H1 (cell line): ENCODE measurements at regions not wholly inside any gene's neighbourhood (a gene's known extent, or its start where the extent isn't known, plus 50 kb on each side); places are given as distances from the start of the nearest gene placed in this dataset.

ENCODE experiments used
- CTCF ChIA-PET: fragments of 300-600 bp; sonication (Branson Sonifier 250); formaldehyde crosslinking; loops from one replicate; lab custom pipeline; 2021; ENCODE audit not compliant: partially characterized antibody; lab: Charles Lee
- POLR2A ChIA-PET: fragments of 300-600 bp; sonication (Branson Sonifier 250); formaldehyde crosslinking; loops from one replicate; lab custom pipeline; 2021; ENCODE audit warnings: inconsistent platforms; ENCODE audit not compliant: partially characterized antibody; lab: Charles Lee
- DNase-seq, 2 experiments: peaks; one replicate each; pipeline versions ENCODE4 v3.0.0 to v3.0.0-alpha.2; 2010 to 2022; ENCODE audit warnings: low spot score in 2 of 2, low read depth in 1 of 2, mixed read lengths in 1 of 2
- FAIRE-seq: peaks from 2 replicates; lab custom pipeline; 2011; peaks lifted over from hg19 to GRCh38; lab: Jason Lieb, UNC
- H2AFZ ChIP-seq: 2 replicates; pipeline ENCODE4 v1.8.1; 2012; ENCODE audit warnings: low read length, inconsistent platforms
- H2AK5ac ChIP-seq: 2 replicates; pipeline ENCODE4 v1.6.1; 2013; ENCODE audit warnings: low read depth, low read length
- H2BK120ac ChIP-seq: replicated peaks from 2 replicates; pipeline ENCODE3; 2013; ENCODE audit warnings: low read depth, low read length, inconsistent platforms
- H2BK12ac ChIP-seq: 2 replicates; pipeline ENCODE4 v1.6.1; 2013; ENCODE audit warnings: low read depth, low read length
- H2BK15ac ChIP-seq: 2 replicates; pipeline ENCODE4 v1.6.1; 2013; ENCODE audit warnings: low read length
- H2BK20ac ChIP-seq: 2 replicates; pipeline ENCODE4 v1.6.1; 2013; ENCODE audit warnings: low read length
- H2BK5ac ChIP-seq: 2 replicates; pipeline ENCODE4 v1.6.1; 2013; ENCODE audit warnings: low read depth, low read length
- H3K14ac ChIP-seq: 2 replicates; pipeline ENCODE4 v1.6.1; 2013; ENCODE audit warnings: inconsistent platforms; ENCODE audit not compliant: insufficient read length
- H3K18ac ChIP-seq: 2 replicates; pipeline ENCODE4 v1.6.1; 2013; ENCODE audit warnings: low read length; ENCODE audit errors: extremely low read depth
- H3K23ac ChIP-seq: 2 replicates; pipeline ENCODE4 v1.6.1; 2013; ENCODE audit warnings: inconsistent platforms; ENCODE audit not compliant: insufficient read length
- H3K23me2 ChIP-seq: 2 replicates; pipeline ENCODE4 v1.6.1; 2013; ENCODE audit warnings: low read depth, low read length
- H3K27ac ChIP-seq: 2 replicates; pipeline ENCODE4 v1.6.1; 2011; ENCODE audit warnings: low read depth, low read length, inconsistent platforms
- H3K27me3 ChIP-seq, 4 experiments: replicated peaks in 1 of 4; 1 replicate in 1 of 4; 2 replicates in 3 of 4; pipeline versions ENCODE4 v1.6.1 to v1.8.1; 2011 to 2013; ENCODE audit warnings: low read length in 3 of 4, mild to moderate bottlenecking in 3 of 4, inconsistent platforms in 2 of 4, mixed read lengths in 2 of 4, moderate library complexity in 1 of 4; ENCODE audit not compliant: control insufficient read depth in 3 of 4, insufficient read depth in 3 of 4; ENCODE audit errors: extremely low read depth in 1 of 4
- H3K36me3 ChIP-seq, 4 experiments: 2 replicates each; pipeline versions ENCODE4 v1.6.1 to v1.8.1; 2011 to 2013; ENCODE audit warnings: mild to moderate bottlenecking in 4 of 4, low read length in 3 of 4, moderate library complexity in 2 of 4, control low read depth in 1 of 4, inconsistent platforms in 1 of 4; ENCODE audit not compliant: insufficient read depth in 4 of 4, control insufficient read depth in 2 of 4
- H3K4ac ChIP-seq: replicated peaks from 2 replicates; pipeline ENCODE3; 2013; ENCODE audit warnings: low read length, low read depth, mixed read lengths, inconsistent platforms; ENCODE audit not compliant: insufficient read length
- H3K4me1 ChIP-seq, 4 experiments: replicated peaks in 1 of 4; 1 replicate in 1 of 4; 2 replicates in 3 of 4; pipeline versions ENCODE4 v1.6.1 to v1.8.1; 2011 to 2013; ENCODE audit warnings: low read length in 3 of 4, inconsistent platforms in 2 of 4, mixed read lengths in 1 of 4; ENCODE audit not compliant: insufficient read depth in 4 of 4, control insufficient read depth in 3 of 4
- H3K4me2 ChIP-seq, 2 experiments: 2 replicates each; pipeline versions ENCODE4 v1.6.1 to v1.8.1; 2011 to 2013; ENCODE audit warnings: low read depth in 2 of 2, low read length in 2 of 2, control low read depth in 1 of 2, inconsistent platforms in 1 of 2, mild to moderate bottlenecking in 1 of 2; ENCODE audit not compliant: insufficient read depth in 1 of 2
- H3K4me3 ChIP-seq, 4 experiments: fragments of 200-600, 300-600 bp in 1 of 4; sonication (generic), shearing (Covaris generic), sonication (Bioruptor Twin) in 1 of 4; 2 replicates each; pipeline versions ENCODE4 v1.5.1 to v1.8.1; 2011 to 2016; ENCODE audit warnings: low read length in 4 of 4, low read depth in 3 of 4, control low read depth in 2 of 4, inconsistent platforms in 2 of 4, mild to moderate bottlenecking in 2 of 4, mixed read lengths in 1 of 4, moderate library complexity in 1 of 4; ENCODE audit not compliant: insufficient read depth in 2 of 4; ENCODE audit errors: extremely low read depth in 1 of 4
- H3K56ac ChIP-seq: replicated peaks from 2 replicates; pipeline ENCODE3; 2013; ENCODE audit warnings: low read depth, mild to moderate bottlenecking, mixed read lengths, low read length, inconsistent platforms; ENCODE audit not compliant: insufficient read length
- H3K79me1 ChIP-seq: 2 replicates; pipeline ENCODE4 v1.6.1; 2013; ENCODE audit warnings: low read depth, low read length, control low read depth
- H3K79me2 ChIP-seq, 2 experiments: 2 replicates each; pipeline versions ENCODE4 v1.6.1 to v1.8.1; 2012 to 2013; ENCODE audit warnings: low read length in 2 of 2, mild to moderate bottlenecking in 2 of 2, inconsistent platforms in 1 of 2; ENCODE audit not compliant: insufficient read depth in 2 of 2, control insufficient read depth in 1 of 2
- H3K9ac ChIP-seq, 4 experiments: replicated peaks in 1 of 4; 1 replicate in 1 of 4; 2 replicates in 3 of 4; pipeline versions ENCODE4 v1.6.1 to v1.8.1; 2011 to 2013; ENCODE audit warnings: low read depth in 3 of 4, low read length in 3 of 4, control low read depth in 2 of 4, mild to moderate bottlenecking in 2 of 4, moderate library complexity in 2 of 4, inconsistent platforms in 1 of 4; ENCODE audit errors: extremely low read depth in 1 of 4
- H3K9me3 ChIP-seq, 2 experiments: 2 replicates each; pipeline versions ENCODE4 v1.6.1 to v1.8.1; 2012 to 2013; ENCODE audit warnings: mild to moderate bottlenecking in 2 of 2, moderate library complexity in 2 of 2, control low read depth in 1 of 2, inconsistent platforms in 1 of 2, low read depth in 1 of 2, low read length in 1 of 2, mixed read lengths in 1 of 2; ENCODE audit not compliant: insufficient read depth in 2 of 2
- H4K20me1 ChIP-seq, 2 experiments: replicated peaks in 1 of 2; 2 replicates each; pipeline versions ENCODE3 to v1.8.1; 2011 to 2013; ENCODE audit warnings: inconsistent platforms in 2 of 2, low read length in 2 of 2, mild to moderate bottlenecking in 1 of 2; ENCODE audit not compliant: insufficient read depth in 2 of 2, control insufficient read depth in 1 of 2
- H4K5ac ChIP-seq: 2 replicates; pipeline ENCODE4 v1.6.1; 2013; ENCODE audit warnings: low read length, low read depth, mixed read lengths, inconsistent platforms; ENCODE audit not compliant: insufficient read length
- H4K8ac ChIP-seq: 2 replicates; pipeline ENCODE4 v1.8.0; 2013; ENCODE audit warnings: mild to moderate bottlenecking, moderate library complexity, low read length, inconsistent platforms; ENCODE audit not compliant: insufficient read depth; ENCODE audit errors: extremely low read depth
- H4K91ac ChIP-seq: replicated peaks from 2 replicates; pipeline ENCODE3; 2013; ENCODE audit warnings: low read length, mixed read lengths, inconsistent platforms; ENCODE audit not compliant: insufficient read length
- CHD2 ChIP-seq: IDR thresholded peaks from 2 replicates; pipeline ENCODE4 v1.6.1; 2012; ENCODE audit warnings: low read length, improper control_type of control experiment
- HDAC6 ChIP-seq: IDR thresholded peaks from one replicate; pipeline ENCODE4 v1.7.1; 2012; ENCODE audit warnings: low read depth, mild to moderate bottlenecking, inconsistent platforms, low read length, moderate library complexity
- JUN ChIP-seq: IDR thresholded peaks from 2 replicates; pipeline ENCODE4 v1.6.1; 2011; ENCODE audit warnings: low read depth, mild to moderate bottlenecking, improper control_type of control experiment, low read length
- NANOG ChIP-seq: IDR thresholded peaks from 2 replicates; pipeline ENCODE4 v1.6.1; 2011; ENCODE audit warnings: low read length, low read depth, mild to moderate bottlenecking, inconsistent platforms; ENCODE audit not compliant: insufficient read depth, poor library complexity, severe bottlenecking
- NRF1 ChIP-seq: IDR thresholded peaks from 2 replicates; pipeline ENCODE4 v1.6.1; 2011; ENCODE audit warnings: mild to moderate bottlenecking, low read depth, low read length, improper control_type of control experiment
- POLR2A ChIP-seq, 2 experiments: IDR thresholded peaks; 1 replicate in 1 of 2; 2 replicates in 1 of 2; pipeline ENCODE4 v1.6.1; 2011; ENCODE audit warnings: low read depth in 2 of 2, low read length in 2 of 2, mild to moderate bottlenecking in 2 of 2; ENCODE audit errors: control extremely low read depth in 1 of 2
- POLR2AphosphoS5 ChIP-seq: IDR thresholded peaks from 2 replicates; pipeline ENCODE4 v1.6.1; 2011; ENCODE audit warnings: low read depth, low read length
- RFX5 ChIP-seq: IDR thresholded peaks from 2 replicates; pipeline ENCODE4 v1.6.1; 2011; ENCODE audit warnings: low read depth, low read length, improper control_type of control experiment, borderline replicate concordance
- SIN3A ChIP-seq, 2 experiments: IDR thresholded peaks in 1 of 2; conservative IDR thresholded peaks in 1 of 2; 2 replicates each; pipeline ENCODE4 v1.6.1; 2011 to 2012; ENCODE audit warnings: low read length in 2 of 2, improper control_type of control experiment in 1 of 2, low read depth in 1 of 2, mild to moderate bottlenecking in 1 of 2
- SIRT6 ChIP-seq: IDR thresholded peaks from one replicate; pipeline ENCODE4 v1.7.1; 2012; ENCODE audit warnings: low read length, inconsistent platforms
- SP1 ChIP-seq: IDR thresholded peaks from 2 replicates; pipeline ENCODE4 v1.6.1; 2011; ENCODE audit warnings: low read depth, low read length
- TAF7 ChIP-seq: optimal IDR thresholded peaks from 2 replicates; pipeline ENCODE3; 2011; ENCODE audit warnings: low read depth, mild to moderate bottlenecking, inconsistent platforms, low read length, moderate library complexity, borderline replicate concordance
- TCF12 ChIP-seq: IDR thresholded peaks from 2 replicates; pipeline ENCODE4 v1.6.1; 2011; ENCODE audit warnings: low read depth, mild to moderate bottlenecking, low read length
- YY1 ChIP-seq: IDR thresholded peaks from 2 replicates; pipeline ENCODE4 v1.6.1; 2011; ENCODE audit warnings: low read depth, mild to moderate bottlenecking, low read length
- ZNF274 ChIP-seq: IDR thresholded peaks from 2 replicates; pipeline ENCODE4 v1.7.0; 2012; ENCODE audit warnings: low read length, borderline replicate concordance; ENCODE audit errors: extremely low read depth
- WGBS, 2 experiments: shearing (Covaris generic) in 1 of 2; methylation state at CpG; one replicate each; pipeline versions ENCODE4 v1.1.6 to v1.1.7; 2013 to 2015; ENCODE audit warnings: low lambda C conversion rate in 2 of 2, mixed read lengths in 2 of 2, inconsistent platforms in 1 of 2, low coverage in 1 of 2, missing lambda C conversion rate in 1 of 2; ENCODE audit not compliant: insufficient replicate concordance in 2 of 2, insufficient coverage in 1 of 2, insufficient read length in 1 of 2; ENCODE audit errors: extremely low coverage in 1 of 2, missing lambda C conversion rate in 1 of 2; 5-methylcytosine and 5-hydroxymethylcytosine counted together
- TF ChIP-seq, protein P1 (sequence below): IDR thresholded peaks from 2 replicates; pipeline ENCODE4 v1.6.1; 2011; ENCODE audit warnings: low read length, improper control_type of control experiment

GRCh38 chr2:12548906-12549305 is 167.8 kb upstream of the TRIB2 start:
- ChIA-PET POLR2A (no interaction called here), CTCF (interaction anchor here (0.6 to 4.4 kb wide), 13 partner anchors 7 to 792 kb away, joined by 3 to 26 read pairs (median 4); partner anchors contain the start of gene TRIB2)
- no peaks in the 10 kb centered on the region for H3K4me1 ChIP-seq
- H2BK15ac ChIP-seq = no peak overlapping the region
- no peaks in the 10 kb centered on the region for H4K20me1 ChIP-seq
- H3K27me3 ChIP-seq = no peaks in the 10 kb centered on the region
- WGBS, 2 experiments = 86% methylated on average over 4 of the region's 4 CpGs; no CpG with 5 or more reads in 1 of the 2 experiments
- H2AFZ ChIP-seq = no peak overlapping the region
- no peak overlapping the region for H3K4ac ChIP-seq
- H2BK20ac ChIP-seq = no peak overlapping the region
- H3K14ac ChIP-seq = no peak overlapping the region
- no peak overlapping the region for H3K4me3 ChIP-seq
- no peaks in the 10 kb centered on the region for H3K36me3 ChIP-seq
- no peak overlapping the region for H2BK120ac ChIP-seq
- no peaks in the 10 kb centered on the region for H3K79me2 ChIP-seq
- DNase-seq = no peak
- no peak overlapping the region for H2BK5ac ChIP-seq
- H2AK5ac ChIP-seq = no peak overlapping the region
- no peaks in the 10 kb centered on the region for H3K23me2 ChIP-seq
- no peak overlapping the region for H4K8ac ChIP-seq
- H4K91ac ChIP-seq = no peak overlapping the region
- FAIRE-seq = no peak
- H3K27ac ChIP-seq = no peak overlapping the region
- H3K9ac ChIP-seq = no peak overlapping the region
- H3K9me3 ChIP-seq = no peaks in the 10 kb centered on the region
- H3K56ac ChIP-seq = no peak overlapping the region
- no peak overlapping the region for H3K4me2 ChIP-seq
- no peak overlapping the region for H3K23ac ChIP-seq
- no peak overlapping the region for H3K18ac ChIP-seq
- H2BK12ac ChIP-seq = no peak overlapping the region
- H3K79me1 ChIP-seq = no peaks in the 10 kb centered on the region
- no peak overlapping the region for H4K5ac ChIP-seq
- TF ChIP-seq JUN (no peak), SP1 (no peak), NANOG (no peak), TCF12 (no peak), SIRT6 (no peak), POLR2AphosphoS5 (no peak), TAF7 (no peak), HDAC6 (no peak), ZNF274 (no peak), POLR2A (IDR thresholded peaks at IDR 0.05; ENCODE audit: control extremely low read depth in 1 of 2, low read depth in 2 of 2, low read length in 2 of 2) (no peak), SIN3A (conservative IDR thresholded peaks at IDR 0.05 in 1 of 2, IDR thresholded peaks at IDR 0.05 in 1 of 2; ENCODE audit: low read depth in 1 of 2, low read length in 2 of 2) (no peak), RFX5 (no peak), NRF1 (no peak), CHD2 (no peak), YY1 (no peak)
- TF ChIP-seq, protein P1, sequence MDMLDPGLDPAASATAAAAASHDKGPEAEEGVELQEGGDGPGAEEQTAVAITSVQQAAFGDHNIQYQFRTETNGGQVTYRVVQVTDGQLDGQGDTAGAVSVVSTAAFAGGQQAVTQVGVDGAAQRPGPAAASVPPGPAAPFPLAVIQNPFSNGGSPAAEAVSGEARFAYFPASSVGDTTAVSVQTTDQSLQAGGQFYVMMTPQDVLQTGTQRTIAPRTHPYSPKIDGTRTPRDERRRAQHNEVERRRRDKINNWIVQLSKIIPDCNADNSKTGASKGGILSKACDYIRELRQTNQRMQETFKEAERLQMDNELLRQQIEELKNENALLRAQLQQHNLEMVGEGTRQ = no peak
